HG02973 (cell line): ENCODE measurements at regions not wholly inside any gene's neighbourhood (a gene's known extent, or its start where the extent isn't known, plus 50 kb on each side); places are given as distances from the start of the nearest gene placed in this dataset.

Experiments used
- ATAC-seq: cut with Tn5 transposase; IDR thresholded peaks from one replicate; pipeline ENCODE4 v1.9.1; 2021; ENCODE audit warnings: moderate library complexity; ENCODE audit not compliant: unreplicated experiment

GRCh38 chr11:97972731-97973130 lies 1048.0 kb upstream of the CNTN5 start:
- ATAC-seq = no peak

GRCh38 chr11:97973352-97973857 lies 1047.3 kb upstream of the CNTN5 start:
- ATAC-seq = no peak

GRCh38 chr11:97974798-97975498 lies 1045.8 kb upstream of the CNTN5 start:
- no peak for ATAC-seq

GRCh38 chr11:97977726-97978125 lies 1043.0 kb upstream of the CNTN5 start:
- ATAC-seq = no peak

- no peak for ATAC-seq
Measured at GRCh38 chr11:97979741-97980140, 1041.0 kb upstream of the CNTN5 start.

GRCh38 chr11:97982512-97982911 lies 1038.2 kb upstream of the CNTN5 start:
- no peak for ATAC-seq

- no peak for ATAC-seq
Measured at GRCh38 chr11:97989121-97989520, 1031.6 kb upstream of the CNTN5 start.

GRCh38 chr11:97990162-97990920 lies 1030.4 kb upstream of the CNTN5 start:
- no peak for ATAC-seq

- no peak for ATAC-seq
Measured at GRCh38 chr11:97993562-97993961, 1027.2 kb upstream of the CNTN5 start.

- ATAC-seq = no peak
Measured at GRCh38 chr11:97995874-97996273, 1024.9 kb upstream of the CNTN5 start.

- no peak for ATAC-seq
Measured at GRCh38 chr11:97996762-97997161, 1024.0 kb upstream of the CNTN5 start.

GRCh38 chr11:98003606-98004371 lies 1017.0 kb upstream of the CNTN5 start:
- no peak for ATAC-seq

GRCh38 chr11:98007072-98007471 lies 1013.7 kb upstream of the CNTN5 start:
- no peak for ATAC-seq

GRCh38 chr11:98027652-98028051 lies 993.1 kb upstream of the CNTN5 start:
- ATAC-seq = no peak

- no peak for ATAC-seq
Measured at GRCh38 chr11:98029832-98030231, 990.9 kb upstream of the CNTN5 start.

GRCh38 chr11:98036810-98037209 lies 983.9 kb upstream of the CNTN5 start:
- ATAC-seq = no peak

GRCh38 chr11:98040061-98040808 lies 980.5 kb upstream of the CNTN5 start:
- no peak for ATAC-seq

- ATAC-seq = no peak
Measured at GRCh38 chr11:98047647-98048046, 973.1 kb upstream of the CNTN5 start.

- no peak for ATAC-seq
Measured at GRCh38 chr11:98053851-98054250, 966.9 kb upstream of the CNTN5 start.

- no peak for ATAC-seq
Measured at GRCh38 chr11:98056945-98057344, 963.8 kb upstream of the CNTN5 start.

GRCh38 chr11:98059488-98059887 lies 961.3 kb upstream of the CNTN5 start:
- ATAC-seq = no peak
